T-helper 17 cell (primary cell): ENCODE measurements at regions not wholly inside any gene's neighbourhood (a gene's known extent, or its start where the extent isn't known, plus 50 kb on each side); places are given as distances from the start of the nearest gene placed in this dataset.
"Not testable (repeated sequence)": the region's sequence is repeated elsewhere in the genome, so short reads cannot be mapped to it uniquely, and the experiment has no call there.

ENCODE experiments used
- ATAC-seq: fragments of 150-1000 bp; cut with Tn5 transposase; 2 replicates; pipeline ENCODE4 v1.10.0; 2021; ENCODE audit warnings: mild to moderate bottlenecking, moderate library complexity
- DNase-seq, 3 donors: peaks; one replicate each; pipeline versions ENCODE4 v3.0.0 to v3.0.0-alpha.2; 2020 to 2021
- H3K9me3 ChIP-seq: one replicate; pipeline ENCODE4 v1.7.0; 2013; ENCODE audit warnings: low read length, mild to moderate bottlenecking; ENCODE audit not compliant: control insufficient read depth, poor library complexity, severe bottlenecking
- H3K27ac Mint-ChIP-seq: one replicate; pipeline ENCODE4 v1.8.0; 2022; ENCODE audit warnings: mild to moderate bottlenecking, moderate library complexity, mixed read lengths
- H3K27me3 Mint-ChIP-seq: one replicate; pipeline ENCODE4 v1.8.0; 2022; ENCODE audit warnings: mixed read lengths
- H3K36me3 Mint-ChIP-seq: one replicate; pipeline ENCODE4 v1.8.0; 2022; ENCODE audit warnings: low read depth, mixed read lengths
- H3K4me1 Mint-ChIP-seq: one replicate; pipeline ENCODE4 v1.8.0; 2022; ENCODE audit warnings: mild to moderate bottlenecking, mixed read lengths
- H3K4me3 Mint-ChIP-seq: one replicate; pipeline ENCODE4 v1.8.0; 2022; ENCODE audit warnings: mild to moderate bottlenecking, moderate library complexity, mixed read lengths

- Mint-ChIP-seq H3K4me3 (no peak overlapping the region), H3K36me3 (no peaks in the 10 kb centered on the region), H3K27me3 (no peaks in the 10 kb centered on the region), H3K4me1 (peaks cover 4% of the 10 kb centered on the region), H3K27ac (no peak overlapping the region)
- H3K9me3 ChIP-seq = no peaks in the 10 kb centered on the region
- DNase-seq = no peak
- no peak for ATAC-seq
Observed at GRCh38 chr20:59110607-59111006, 53.0 kb upstream of the ZNF831 start.

- no peaks in the 10 kb centered on the region for H3K9me3 ChIP-seq
- no peak overlapping the region for H3K4me3 Mint-ChIP-seq
- no peak overlapping the region for H3K27ac Mint-ChIP-seq
- no peaks in the 10 kb centered on the region for H3K36me3 Mint-ChIP-seq
- ATAC-seq = no peak
- H3K4me1 Mint-ChIP-seq = peaks cover 13% of the 10 kb centered on the region
- H3K27me3 Mint-ChIP-seq = no peaks in the 10 kb centered on the region
- DNase-seq = no peak
Observed at GRCh38 chr20:59105581-59105980, 58.0 kb upstream of the ZNF831 start.

GRCh38 chr20:59104831-59105230 lies 58.8 kb upstream of the ZNF831 start:
- H3K27ac Mint-ChIP-seq = no peak overlapping the region

GRCh38 chr20:59103573-59103972 lies 60.0 kb upstream of the ZNF831 start:
- H3K27me3 Mint-ChIP-seq = no peaks in the 10 kb centered on the region
- peaks cover 13% of the 10 kb centered on the region for H3K4me1 Mint-ChIP-seq
- DNase-seq = no peak
- H3K4me3 Mint-ChIP-seq = no peak overlapping the region
- H3K36me3 Mint-ChIP-seq = no peaks in the 10 kb centered on the region
- H3K9me3 ChIP-seq = no peaks in the 10 kb centered on the region
- no peak for ATAC-seq
- H3K27ac Mint-ChIP-seq = no peak overlapping the region

More at GRCh38 chr20:59104831-59105230, 58.8 kb upstream of the ZNF831 start:
- Mint-ChIP-seq H3K27me3 (no peaks in the 10 kb centered on the region), H3K4me1 (peaks cover 13% of the 10 kb centered on the region), H3K36me3 (no peaks in the 10 kb centered on the region), H3K4me3 (no peak overlapping the region)
- no peaks in the 10 kb centered on the region for H3K9me3 ChIP-seq
- ATAC-seq (no peak), DNase-seq (no peak)

- Mint-ChIP-seq H3K4me1 (peaks cover 13% of the 10 kb centered on the region), H3K27me3 (no peaks in the 10 kb centered on the region), H3K27ac (peak overlapping the region; percentile 27), H3K36me3 (no peaks in the 10 kb centered on the region), H3K4me3 (no peak overlapping the region)
- DNase-seq = no peak
- H3K9me3 ChIP-seq = no peaks in the 10 kb centered on the region
- ATAC-seq = no peak
Observed at GRCh38 chr20:59102841-59103299, 60.3 kb upstream of the PRELID3B start.

GRCh38 chr20:59101961-59102360 lies 59.4 kb upstream of the PRELID3B start:
- Mint-ChIP-seq H3K36me3 (no peaks in the 10 kb centered on the region), H3K27me3 (no peaks in the 10 kb centered on the region), H3K27ac (no peak overlapping the region), H3K4me3 (no peak overlapping the region), H3K4me1 (peaks cover 13% of the 10 kb centered on the region)
- DNase-seq (no peak), ATAC-seq (no peak)
- H3K9me3 ChIP-seq = no peaks in the 10 kb centered on the region

GRCh38 chr20:59099864-59100263 lies 57.3 kb upstream of the PRELID3B start:
- not testable (repeated sequence) for H3K4me3 Mint-ChIP-seq, H3K27me3 Mint-ChIP-seq, ATAC-seq, H3K27ac Mint-ChIP-seq, DNase-seq, H3K36me3 Mint-ChIP-seq, H3K9me3 ChIP-seq
- H3K4me1 Mint-ChIP-seq = peaks cover 19% of the 10 kb centered on the region

- H3K36me3 Mint-ChIP-seq = peaks cover 2% of the 10 kb centered on the region
- DNase-seq = no peak
- H3K4me1 Mint-ChIP-seq = peaks cover 11% of the 10 kb centered on the region
- no peaks in the 10 kb centered on the region for H3K9me3 ChIP-seq
- H3K27ac Mint-ChIP-seq = no peak overlapping the region
- no peaks in the 10 kb centered on the region for H3K27me3 Mint-ChIP-seq
- no peak for ATAC-seq
- no peak overlapping the region for H3K4me3 Mint-ChIP-seq
Observed at GRCh38 chr20:59095140-59095539, 52.6 kb upstream of the PRELID3B start.

- H3K4me3 Mint-ChIP-seq = no peak overlapping the region
- no peak for DNase-seq
- no peak for ATAC-seq
- H3K9me3 ChIP-seq = no peaks in the 10 kb centered on the region
- H3K4me1 Mint-ChIP-seq = peaks cover 11% of the 10 kb centered on the region
- no peaks in the 10 kb centered on the region for H3K27me3 Mint-ChIP-seq
- H3K36me3 Mint-ChIP-seq = peaks cover 2% of the 10 kb centered on the region
- no peak overlapping the region for H3K27ac Mint-ChIP-seq
Observed at GRCh38 chr20:59094576-59094975, 52.0 kb upstream of the PRELID3B start.
